Neural progenitor cell (in vitro differentiated cells): ENCODE measurements at regions not wholly inside any gene's neighbourhood (a gene's known extent, or its start where the extent isn't known, plus 50 kb on each side); places are given as distances from the start of the nearest gene placed in this dataset.

Experiments
- DNase-seq: peaks from one replicate; pipeline ENCODE4 v3.0.0-alpha.2; 2016; ENCODE audit warnings: low spot score
- H2AFZ ChIP-seq: fragments of 200-600 bp; sonication (generic); replicated peaks from 2 replicates; pipeline ENCODE4 v1.6.1; 2016; ENCODE audit warnings: antibody characterized with exemption
- H3F3A ChIP-seq: fragments of 200-600 bp; sonication (generic); 2 replicates; pipeline ENCODE4 v1.6.1; 2016; ENCODE audit warnings: antibody characterized with exemption, low read depth
- H3K27ac ChIP-seq: fragments of 200-600 bp; sonication (generic); 2 replicates; pipeline ENCODE4 v1.5.1; 2016; ENCODE audit warnings: mild to moderate bottlenecking
- H3K27me3 ChIP-seq: fragments of 200-600 bp; sonication (generic); 2 replicates; pipeline ENCODE4 v1.6.1; 2016; ENCODE audit warnings: mild to moderate bottlenecking, moderate library complexity
- H3K36me3 ChIP-seq: fragments of 200-600 bp; sonication (generic); 2 replicates; pipeline ENCODE4 v1.5.1; 2016
- H3K4me1 ChIP-seq: fragments of 200-600 bp; sonication (generic); 2 replicates; pipeline ENCODE4 v1.6.1; 2016; ENCODE audit warnings: mixed run types
- H3K4me2 ChIP-seq: fragments of 200-600 bp; sonication (generic); 2 replicates; pipeline ENCODE4 v1.6.1; 2016
- H3K4me3 ChIP-seq: fragments of 200-600 bp; sonication (generic); 2 replicates; pipeline ENCODE4 v1.5.1; 2016
- H3K79me2 ChIP-seq: fragments of 200-600 bp; sonication (generic); 2 replicates; pipeline ENCODE4 v1.6.1; 2016; ENCODE audit warnings: low read depth
- H3K9ac ChIP-seq: fragments of 200-600 bp; sonication (generic); 2 replicates; pipeline ENCODE4 v1.6.1; 2016
- H3K9me3 ChIP-seq: fragments of 200-600 bp; sonication (generic); 2 replicates; pipeline ENCODE4 v1.5.1; 2016; ENCODE audit warnings: low read depth
- H4K20me1 ChIP-seq: fragments of 200-600 bp; sonication (generic); 2 replicates; pipeline ENCODE4 v1.6.1; 2016; ENCODE audit warnings: low read depth
- H3K27ac Mint-ChIP-seq: 3 replicates; pipeline ENCODE4 v1.8.0; 2021; ENCODE audit warnings: mixed read lengths
- H3K27me3 Mint-ChIP-seq: 2 replicates; pipeline ENCODE4 v1.8.0; 2022; ENCODE audit warnings: low read depth, mild to moderate bottlenecking, inconsistent platforms, moderate library complexity, mixed read lengths; ENCODE audit not compliant: insufficient read depth
- H3K36me3 Mint-ChIP-seq: 3 replicates; pipeline ENCODE4 v1.8.0; 2021; ENCODE audit warnings: mixed read lengths
- H3K4me1 Mint-ChIP-seq: 3 replicates; pipeline ENCODE4 v1.8.0; 2021; ENCODE audit warnings: mixed read lengths
- H3K4me3 Mint-ChIP-seq: 3 replicates; pipeline ENCODE4 v1.8.0; 2021; ENCODE audit warnings: mild to moderate bottlenecking, moderate library complexity, mixed read lengths
- H3K9me3 Mint-ChIP-seq: 3 replicates; pipeline ENCODE4 v1.8.0; 2020; ENCODE audit warnings: mixed read lengths
- EZH2 ChIP-seq: fragments of 200-600 bp; sonication (generic); IDR thresholded peaks from 2 replicates; pipeline ENCODE4 v1.6.1; 2017; ENCODE audit warnings: antibody characterized with exemption, mild to moderate bottlenecking, moderate library complexity
- EZH2phosphoT487 ChIP-seq: fragments of 200-600 bp; sonication (generic); IDR thresholded peaks from 2 replicates; pipeline ENCODE4 v1.6.1; 2017; ENCODE audit warnings: antibody characterized with exemption
- TF ChIP-seq, protein P1 (sequence below): fragments of 200-600 bp; sonication (generic); IDR thresholded peaks from 2 replicates; pipeline ENCODE4 v1.5.1; 2017; ENCODE audit warnings: antibody characterized with exemption, mild to moderate bottlenecking

- Histone ChIP-seq H3K79me2 (no peaks in the 10 kb centered on the region), H3F3A (no peaks in the 10 kb centered on the region), H4K20me1 (no peaks in the 10 kb centered on the region), H2AFZ (peak overlapping the region; percentile 48), H3K4me3 (no peak overlapping the region), H3K27ac (no peak overlapping the region), H3K27me3 (no peaks in the 10 kb centered on the region), H3K4me1 (no peaks in the 10 kb centered on the region), H3K9ac (no peak overlapping the region), H3K9me3 (no peaks in the 10 kb centered on the region), H3K36me3 (no peaks in the 10 kb centered on the region), H3K4me2 (no peak overlapping the region)
- Mint-ChIP-seq H3K9me3 (peaks cover 2% of the 10 kb centered on the region), H3K4me1 (peaks cover 4% of the 10 kb centered on the region), H3K27ac (no peak overlapping the region), H3K4me3 (no peak overlapping the region), H3K27me3 (peaks cover 2% of the 10 kb centered on the region), H3K36me3 (no peaks in the 10 kb centered on the region)
- peak; percentile 52 for DNase-seq
- TF ChIP-seq, protein P1, sequence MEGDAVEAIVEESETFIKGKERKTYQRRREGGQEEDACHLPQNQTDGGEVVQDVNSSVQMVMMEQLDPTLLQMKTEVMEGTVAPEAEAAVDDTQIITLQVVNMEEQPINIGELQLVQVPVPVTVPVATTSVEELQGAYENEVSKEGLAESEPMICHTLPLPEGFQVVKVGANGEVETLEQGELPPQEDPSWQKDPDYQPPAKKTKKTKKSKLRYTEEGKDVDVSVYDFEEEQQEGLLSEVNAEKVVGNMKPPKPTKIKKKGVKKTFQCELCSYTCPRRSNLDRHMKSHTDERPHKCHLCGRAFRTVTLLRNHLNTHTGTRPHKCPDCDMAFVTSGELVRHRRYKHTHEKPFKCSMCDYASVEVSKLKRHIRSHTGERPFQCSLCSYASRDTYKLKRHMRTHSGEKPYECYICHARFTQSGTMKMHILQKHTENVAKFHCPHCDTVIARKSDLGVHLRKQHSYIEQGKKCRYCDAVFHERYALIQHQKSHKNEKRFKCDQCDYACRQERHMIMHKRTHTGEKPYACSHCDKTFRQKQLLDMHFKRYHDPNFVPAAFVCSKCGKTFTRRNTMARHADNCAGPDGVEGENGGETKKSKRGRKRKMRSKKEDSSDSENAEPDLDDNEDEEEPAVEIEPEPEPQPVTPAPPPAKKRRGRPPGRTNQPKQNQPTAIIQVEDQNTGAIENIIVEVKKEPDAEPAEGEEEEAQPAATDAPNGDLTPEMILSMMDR = peak; percentile 68
- TF ChIP-seq EZH2 (no peak), EZH2phosphoT487 (no peak)
Measured at GRCh38 chr9:4375424-4376200, 75.7 kb upstream of the GLIS3 start.

- Mint-ChIP-seq H3K4me1 (peaks cover 4% of the 10 kb centered on the region), H3K27ac (peak overlapping the region; percentile 1), H3K9me3 (peaks cover 2% of the 10 kb centered on the region), H3K4me3 (no peak overlapping the region), H3K36me3 (no peaks in the 10 kb centered on the region), H3K27me3 (peaks cover 5% of the 10 kb centered on the region)
- no peak overlapping the region for H3K4me3 ChIP-seq
- no peaks in the 10 kb centered on the region for H4K20me1 ChIP-seq
- no peak overlapping the region for H2AFZ ChIP-seq
- no peak overlapping the region for H3K27ac ChIP-seq
- no peaks in the 10 kb centered on the region for H3K36me3 ChIP-seq
- no peaks in the 10 kb centered on the region for H3K27me3 ChIP-seq
- H3F3A ChIP-seq = no peaks in the 10 kb centered on the region
- H3K9ac ChIP-seq = no peak overlapping the region
- no peak overlapping the region for H3K4me2 ChIP-seq
- TF ChIP-seq, protein P1 = no peak
- TF ChIP-seq EZH2phosphoT487 = no peak
- TF ChIP-seq EZH2 = no peak
- H3K9me3 ChIP-seq = no peaks in the 10 kb centered on the region
- no peaks in the 10 kb centered on the region for H3K4me1 ChIP-seq
- peak; percentile 3 for DNase-seq
- no peaks in the 10 kb centered on the region for H3K79me2 ChIP-seq
Measured at GRCh38 chr9:4371108-4371507, 71.2 kb upstream of the GLIS3 start.

DNA sequence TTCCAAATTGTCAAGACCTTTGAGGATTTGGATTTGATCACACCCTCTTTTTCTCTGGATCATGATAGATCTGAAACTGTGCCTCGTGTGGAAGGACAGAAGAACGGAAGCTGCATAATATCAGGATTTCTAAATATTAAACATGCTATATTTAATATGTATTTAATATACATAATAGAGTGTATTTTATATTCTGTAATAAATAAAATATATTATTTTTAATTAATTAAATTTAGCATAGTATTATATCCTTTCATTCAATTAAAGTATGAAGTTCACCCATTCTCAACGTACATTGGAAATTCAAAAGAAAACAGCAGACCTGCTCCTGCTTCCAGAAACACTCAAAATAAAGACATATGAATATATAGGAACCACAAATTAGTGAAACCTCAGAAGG lies 70.6 kb upstream of the GLIS3 start:
- H3K9ac ChIP-seq = no peak overlapping the region
- no peaks in the 10 kb centered on the region for H3K36me3 ChIP-seq
- no peak overlapping the region for H3K27ac ChIP-seq
- H3K4me2 ChIP-seq = no peak overlapping the region
- no peaks in the 10 kb centered on the region for H3K9me3 ChIP-seq
- H3K4me3 ChIP-seq = no peak overlapping the region
- no peaks in the 10 kb centered on the region for H4K20me1 ChIP-seq
- H3K36me3 Mint-ChIP-seq = no peaks in the 10 kb centered on the region
- no peak overlapping the region for H3K27ac Mint-ChIP-seq
- H2AFZ ChIP-seq = no peak overlapping the region
- no peaks in the 10 kb centered on the region for H3F3A ChIP-seq
- H3K4me3 Mint-ChIP-seq = no peak overlapping the region
- H3K4me1 ChIP-seq = no peaks in the 10 kb centered on the region
- peaks cover 2% of the 10 kb centered on the region for H3K9me3 Mint-ChIP-seq
- H3K27me3 ChIP-seq = no peaks in the 10 kb centered on the region
- no peak for DNase-seq
- H3K79me2 ChIP-seq = no peaks in the 10 kb centered on the region
- no peak for TF ChIP-seq EZH2phosphoT487
- TF ChIP-seq, protein P1 = no peak
- TF ChIP-seq EZH2 = no peak
- H3K4me1 Mint-ChIP-seq = peaks cover 4% of the 10 kb centered on the region
- H3K27me3 Mint-ChIP-seq = peaks cover 5% of the 10 kb centered on the region
